K562 (cell line): ENCODE measurements at regions not wholly inside any gene's neighbourhood (a gene's known extent, or its start where the extent isn't known, plus 50 kb on each side); places are given as distances from the start of the nearest gene placed in this dataset.
"Not testable (repeated sequence)": the region's sequence is repeated elsewhere in the genome, so short reads cannot be mapped to it uniquely, and the experiment has no call there.

ENCODE experiments used
- ATAC-seq: fragments of 200-7000 bp; cut with Tn5 transposase; 3 replicates; pipeline ENCODE4 v1.9.1; 2020; ENCODE audit warnings: moderate library complexity
- BruUV-seq: library from RNA; stranded (reverse); fragments of 400-500 nt; replicated peaks from 2 replicates; lab custom pipeline; 2021; lab: Mats Ljungman, UMichigan
- CTCF ChIA-PET: fragments of 300-600 bp; formaldehyde crosslinking; extraction: SDS; loops from one replicate; lab custom pipeline; 2021; ENCODE audit warnings: low intra/inter-chr PET ratio; lab: Yijun Ruan, JAX
- POLR2A ChIA-PET: fragments of 300-600, 350-650 bp; sonication (Branson Sonifier 250); formaldehyde crosslinking; extraction: SDS; loops from one replicate; lab custom pipeline; 2021; ENCODE audit warnings: antibody characterized with exemption, inconsistent platforms; lab: Yijun Ruan, JAX
- DNase-seq, 4 experiments: peaks; one replicate each; pipeline versions ENCODE4 v3.0.0 to v3.0.0-alpha.2; 2011 to 2018; ENCODE audit warnings: low spot score in 3 of 4, mixed read lengths in 3 of 4; ENCODE audit errors: extremely low read depth in 1 of 4
- FAIRE-seq: peaks from 2 replicates; lab custom pipeline; 2011; peaks lifted over from hg19 to GRCh38; lab: Jason Lieb, UNC
- H2AFZ ChIP-seq: 2 replicates; pipeline ENCODE4 v1.6.0; 2011; ENCODE audit warnings: low read depth, low read length, control low read depth, inconsistent platforms
- H3K27ac ChIP-seq: fragments of 200-600 bp; 3 replicates; pipeline ENCODE4 v1.8.0; 2011; ENCODE audit warnings: low read depth, mild to moderate bottlenecking, control low read depth, inconsistent platforms, low read length, moderate library complexity, mixed read lengths; ENCODE audit errors: extremely low read depth
- H3K27me3 ChIP-seq, 2 experiments: fragments of 300-600 bp in 1 of 2; 2 replicates in 1 of 2; 3 replicates in 1 of 2; pipeline versions ENCODE4 v1.6.0 to v1.8.0; 2011; ENCODE audit warnings: inconsistent platforms in 2 of 2, low read length in 2 of 2, mild to moderate bottlenecking in 1 of 2, mixed read lengths in 1 of 2, moderate library complexity in 1 of 2; ENCODE audit not compliant: control insufficient read depth in 2 of 2, insufficient read depth in 2 of 2
- H3K36me3 ChIP-seq: fragments of 300-600 bp; 3 replicates; pipeline ENCODE4 v1.8.0; 2011; ENCODE audit warnings: mild to moderate bottlenecking, low read length, inconsistent platforms; ENCODE audit not compliant: control insufficient read depth, insufficient read depth
- H3K4me1 ChIP-seq, 2 experiments: fragments of 200-600 bp in 1 of 2; replicated peaks in 1 of 2; 2 replicates in 1 of 2; 3 replicates in 1 of 2; pipeline versions ENCODE4 v1.5.1 to v1.8.0; 2011; ENCODE audit warnings: inconsistent platforms in 2 of 2, low read length in 2 of 2, mild to moderate bottlenecking in 1 of 2, mixed read lengths in 1 of 2, moderate library complexity in 1 of 2; ENCODE audit not compliant: control insufficient read depth in 2 of 2, insufficient read depth in 2 of 2
- H3K4me2 ChIP-seq: 2 replicates; pipeline ENCODE4 v1.6.1; 2011; ENCODE audit warnings: low read length, control low read depth, inconsistent platforms, mixed read lengths; ENCODE audit not compliant: insufficient read depth
- H3K4me3 ChIP-seq: fragments of 200-600 bp; sonication (generic), shearing (Covaris generic); 2 replicates; pipeline ENCODE4 v1.5.1; 2016; ENCODE audit warnings: control low read depth, inconsistent platforms
- H3K79me2 ChIP-seq: fragments of 200-600 bp; 3 replicates; pipeline ENCODE4 v1.8.0; 2011; ENCODE audit warnings: low read length, inconsistent platforms; ENCODE audit not compliant: control insufficient read depth, insufficient read depth
- H3K9ac ChIP-seq, 2 experiments: 2 replicates each; pipeline versions ENCODE4 v1.6.0 to v1.6.1; 2011; ENCODE audit warnings: low read depth in 2 of 2, low read length in 2 of 2, control low read depth in 1 of 2, inconsistent platforms in 1 of 2, mild to moderate bottlenecking in 1 of 2, mixed read lengths in 1 of 2; ENCODE audit not compliant: insufficient read depth in 1 of 2
- H3K9me1 ChIP-seq: one replicate; pipeline ENCODE4 v1.6.0; 2011; ENCODE audit warnings: inconsistent platforms, mild to moderate bottlenecking, low read length, moderate library complexity; ENCODE audit not compliant: control insufficient read depth, insufficient read depth
- H3K9me3 ChIP-seq: replicated peaks from 2 replicates; pipeline ENCODE4 v1.5.1; 2011; ENCODE audit warnings: low read depth, low read length, inconsistent platforms; ENCODE audit not compliant: control insufficient read depth, insufficient read depth
- H4K20me1 ChIP-seq: replicated peaks from 2 replicates; pipeline ENCODE4 v1.6.1; 2011; ENCODE audit warnings: low read length, inconsistent platforms, mixed read lengths; ENCODE audit not compliant: control insufficient read depth, insufficient read depth
- MCM2 ChIP-seq: fragments of 450-650 bp; IDR thresholded peaks from 2 replicates; pipeline ENCODE4 v1.6.1; 2017; ENCODE audit warnings: low read depth, mild to moderate bottlenecking
- WGBS: fragments of 100-300 bp; shearing (Covaris generic); methylation state at CpG from one replicate; pipeline ENCODE4 v1.1.6; 2016; ENCODE audit warnings: low coverage, mixed read lengths; ENCODE audit not compliant: insufficient coverage; ENCODE audit errors: missing lambda C conversion rate; 5-methylcytosine and 5-hydroxymethylcytosine counted together
- in situ Hi-C: fragments of 300-500 bp; cut with MboI; formaldehyde crosslinking; loops from 4 replicates; pipeline ENCODE4 v1.15.0; 2018; ENCODE audit warnings: inconsistent platforms, mixed read lengths
- intact Hi-C: fragments of 100-400 bp; cut with micrococcal nuclease; formaldehyde crosslinking; loops from 2 replicates; pipeline ENCODE4 v1.14.2; 2022

DNA sequence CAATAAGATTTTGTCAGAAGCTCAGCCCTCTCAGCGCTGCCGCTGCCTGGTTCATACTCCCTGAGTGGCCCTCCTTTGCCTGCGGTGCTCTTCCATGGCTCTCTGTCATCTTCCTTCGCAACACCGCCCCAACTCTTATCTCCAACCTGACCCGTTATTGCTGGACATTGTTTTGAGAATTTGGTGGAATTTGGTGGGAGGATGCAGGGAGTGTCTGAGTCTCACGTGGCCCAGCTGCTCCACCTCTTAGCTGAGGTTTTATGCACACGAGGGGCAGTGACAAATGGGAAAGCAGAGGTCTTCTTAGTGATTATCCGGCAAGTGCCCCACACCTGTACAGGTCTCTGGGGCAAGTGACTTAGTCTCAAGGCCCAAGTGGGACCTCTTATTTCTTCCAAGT is 97.5 kb upstream of the RPH3A start:
- H3K4me1 ChIP-seq: no peaks in the 10 kb centered on the region
- TF ChIP-seq MCM2: no peak
- H2AFZ ChIP-seq: no peak overlapping the region
- H3K9me3 ChIP-seq: no peaks in the 10 kb centered on the region
- DNase-seq (no peak), FAIRE-seq (no peak), ATAC-seq (no peak)
- under 1% methylated on average over 9 of the region's 9 CpGs for WGBS
- POLR2A ChIA-PET: interaction anchor here (0.5 kb wide), 1 partner anchor 56 kb away, joined by 4 read pairs; no protein-coding TSS in a partner anchor
- H3K27me3 ChIP-seq: no peaks in the 10 kb centered on the region; a peak in 2 of 5 replicates
- no TSS peak for BruUV-seq
- H3K79me2 ChIP-seq: no peaks in the 10 kb centered on the region
- CTCF ChIA-PET: no interaction called here
- intact Hi-C loops: no loop called here
- H3K9me1 ChIP-seq: no peaks in the 10 kb centered on the region
- in situ Hi-C loops: no loop called here
- H3K4me2 ChIP-seq: no peak overlapping the region
- H3K36me3 ChIP-seq: no peaks in the 10 kb centered on the region
- no peak overlapping the region for H3K27ac ChIP-seq
- H3K4me3 ChIP-seq: no peak overlapping the region
- H3K9ac ChIP-seq: no peak overlapping the region
- H4K20me1 ChIP-seq: no peaks in the 10 kb centered on the region

DNA sequence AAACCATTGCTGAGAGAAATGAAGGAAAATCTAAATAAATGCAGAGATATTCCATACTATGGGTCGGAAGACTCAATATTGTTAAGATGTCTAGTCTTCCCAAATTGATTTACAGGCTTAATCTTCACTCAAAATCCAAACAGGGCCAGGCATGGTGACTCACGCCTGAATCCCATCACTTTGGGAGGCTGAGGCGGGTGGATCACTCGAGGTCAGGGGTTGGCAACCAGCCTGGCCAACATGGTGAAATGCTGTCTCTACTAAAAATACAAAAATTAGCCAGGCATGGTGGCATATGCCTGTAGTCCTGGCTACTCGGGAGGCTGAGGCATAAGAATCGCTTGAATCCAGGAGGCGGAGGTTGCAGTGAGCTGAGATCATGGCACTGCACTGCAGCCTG is 94.1 kb upstream of the RPH3A start:
- H3K4me2 ChIP-seq, H2AFZ ChIP-seq, H3K27me3 ChIP-seq, H3K27ac ChIP-seq, in situ Hi-C loops, DNase-seq, BruUV-seq, CTCF ChIA-PET, H3K9me3 ChIP-seq, FAIRE-seq, H3K79me2 ChIP-seq, H3K4me3 ChIP-seq, H3K9me1 ChIP-seq, H3K36me3 ChIP-seq, intact Hi-C loops, H3K4me1 ChIP-seq, ATAC-seq, H4K20me1 ChIP-seq, H3K9ac ChIP-seq: not testable (repeated sequence)
- POLR2A ChIA-PET: interaction anchor here (1.6 kb wide), 1 partner anchor 10 kb away, joined by 4 read pairs; no protein-coding TSS in a partner anchor
- under 1% methylated on average over 7 of the region's 7 CpGs for WGBS
